H1 (cell line): ENCODE measurements at regions not wholly inside any gene's neighbourhood (a gene's known extent, or its start where the extent isn't known, plus 50 kb on each side); places are given as distances from the start of the nearest gene placed in this dataset.

ENCODE experiments used
- CTCF ChIA-PET: fragments of 300-600 bp; sonication (Branson Sonifier 250); formaldehyde crosslinking; loops from one replicate; lab custom pipeline; 2021; ENCODE audit not compliant: partially characterized antibody; lab: Charles Lee
- POLR2A ChIA-PET: fragments of 300-600 bp; sonication (Branson Sonifier 250); formaldehyde crosslinking; loops from one replicate; lab custom pipeline; 2021; ENCODE audit warnings: inconsistent platforms; ENCODE audit not compliant: partially characterized antibody; lab: Charles Lee
- DNase-seq, 2 experiments: peaks; one replicate each; pipeline versions ENCODE4 v3.0.0 to v3.0.0-alpha.2; 2010 to 2022; ENCODE audit warnings: low spot score in 2 of 2, low read depth in 1 of 2, mixed read lengths in 1 of 2
- FAIRE-seq: peaks from 2 replicates; lab custom pipeline; 2011; peaks lifted over from hg19 to GRCh38; lab: Jason Lieb, UNC
- H2AFZ ChIP-seq: 2 replicates; pipeline ENCODE4 v1.8.1; 2012; ENCODE audit warnings: low read length, inconsistent platforms
- H2AK5ac ChIP-seq: 2 replicates; pipeline ENCODE4 v1.6.1; 2013; ENCODE audit warnings: low read depth, low read length
- H2BK120ac ChIP-seq: replicated peaks from 2 replicates; pipeline ENCODE3; 2013; ENCODE audit warnings: low read depth, low read length, inconsistent platforms
- H2BK12ac ChIP-seq: 2 replicates; pipeline ENCODE4 v1.6.1; 2013; ENCODE audit warnings: low read depth, low read length
- H2BK15ac ChIP-seq: 2 replicates; pipeline ENCODE4 v1.6.1; 2013; ENCODE audit warnings: low read length
- H2BK20ac ChIP-seq: 2 replicates; pipeline ENCODE4 v1.6.1; 2013; ENCODE audit warnings: low read length
- H2BK5ac ChIP-seq: 2 replicates; pipeline ENCODE4 v1.6.1; 2013; ENCODE audit warnings: low read depth, low read length
- H3K14ac ChIP-seq: 2 replicates; pipeline ENCODE4 v1.6.1; 2013; ENCODE audit warnings: inconsistent platforms; ENCODE audit not compliant: insufficient read length
- H3K18ac ChIP-seq: 2 replicates; pipeline ENCODE4 v1.6.1; 2013; ENCODE audit warnings: low read length; ENCODE audit errors: extremely low read depth
- H3K23ac ChIP-seq: 2 replicates; pipeline ENCODE4 v1.6.1; 2013; ENCODE audit warnings: inconsistent platforms; ENCODE audit not compliant: insufficient read length
- H3K23me2 ChIP-seq: 2 replicates; pipeline ENCODE4 v1.6.1; 2013; ENCODE audit warnings: low read depth, low read length
- H3K27ac ChIP-seq: 2 replicates; pipeline ENCODE4 v1.6.1; 2011; ENCODE audit warnings: low read depth, low read length, inconsistent platforms
- H3K27me3 ChIP-seq, 4 experiments: replicated peaks in 1 of 4; 1 replicate in 1 of 4; 2 replicates in 3 of 4; pipeline versions ENCODE4 v1.6.1 to v1.8.1; 2011 to 2013; ENCODE audit warnings: low read length in 3 of 4, mild to moderate bottlenecking in 3 of 4, inconsistent platforms in 2 of 4, mixed read lengths in 2 of 4, moderate library complexity in 1 of 4; ENCODE audit not compliant: control insufficient read depth in 3 of 4, insufficient read depth in 3 of 4; ENCODE audit errors: extremely low read depth in 1 of 4
- H3K36me3 ChIP-seq, 4 experiments: 2 replicates each; pipeline versions ENCODE4 v1.6.1 to v1.8.1; 2011 to 2013; ENCODE audit warnings: mild to moderate bottlenecking in 4 of 4, low read length in 3 of 4, moderate library complexity in 2 of 4, control low read depth in 1 of 4, inconsistent platforms in 1 of 4; ENCODE audit not compliant: insufficient read depth in 4 of 4, control insufficient read depth in 2 of 4
- H3K4ac ChIP-seq: replicated peaks from 2 replicates; pipeline ENCODE3; 2013; ENCODE audit warnings: low read length, low read depth, mixed read lengths, inconsistent platforms; ENCODE audit not compliant: insufficient read length
- H3K4me1 ChIP-seq, 4 experiments: replicated peaks in 1 of 4; 1 replicate in 1 of 4; 2 replicates in 3 of 4; pipeline versions ENCODE4 v1.6.1 to v1.8.1; 2011 to 2013; ENCODE audit warnings: low read length in 3 of 4, inconsistent platforms in 2 of 4, mixed read lengths in 1 of 4; ENCODE audit not compliant: insufficient read depth in 4 of 4, control insufficient read depth in 3 of 4
- H3K4me2 ChIP-seq, 2 experiments: 2 replicates each; pipeline versions ENCODE4 v1.6.1 to v1.8.1; 2011 to 2013; ENCODE audit warnings: low read depth in 2 of 2, low read length in 2 of 2, control low read depth in 1 of 2, inconsistent platforms in 1 of 2, mild to moderate bottlenecking in 1 of 2; ENCODE audit not compliant: insufficient read depth in 1 of 2
- H3K4me3 ChIP-seq, 4 experiments: fragments of 200-600, 300-600 bp in 1 of 4; sonication (generic), shearing (Covaris generic), sonication (Bioruptor Twin) in 1 of 4; 2 replicates each; pipeline versions ENCODE4 v1.5.1 to v1.8.1; 2011 to 2016; ENCODE audit warnings: low read length in 4 of 4, low read depth in 3 of 4, control low read depth in 2 of 4, inconsistent platforms in 2 of 4, mild to moderate bottlenecking in 2 of 4, mixed read lengths in 1 of 4, moderate library complexity in 1 of 4; ENCODE audit not compliant: insufficient read depth in 2 of 4; ENCODE audit errors: extremely low read depth in 1 of 4
- H3K56ac ChIP-seq: replicated peaks from 2 replicates; pipeline ENCODE3; 2013; ENCODE audit warnings: low read depth, mild to moderate bottlenecking, mixed read lengths, low read length, inconsistent platforms; ENCODE audit not compliant: insufficient read length
- H3K79me1 ChIP-seq: 2 replicates; pipeline ENCODE4 v1.6.1; 2013; ENCODE audit warnings: low read depth, low read length, control low read depth
- H3K79me2 ChIP-seq, 2 experiments: 2 replicates each; pipeline versions ENCODE4 v1.6.1 to v1.8.1; 2012 to 2013; ENCODE audit warnings: low read length in 2 of 2, mild to moderate bottlenecking in 2 of 2, inconsistent platforms in 1 of 2; ENCODE audit not compliant: insufficient read depth in 2 of 2, control insufficient read depth in 1 of 2
- H3K9ac ChIP-seq, 4 experiments: replicated peaks in 1 of 4; 1 replicate in 1 of 4; 2 replicates in 3 of 4; pipeline versions ENCODE4 v1.6.1 to v1.8.1; 2011 to 2013; ENCODE audit warnings: low read depth in 3 of 4, low read length in 3 of 4, control low read depth in 2 of 4, mild to moderate bottlenecking in 2 of 4, moderate library complexity in 2 of 4, inconsistent platforms in 1 of 4; ENCODE audit errors: extremely low read depth in 1 of 4
- H3K9me3 ChIP-seq, 2 experiments: 2 replicates each; pipeline versions ENCODE4 v1.6.1 to v1.8.1; 2012 to 2013; ENCODE audit warnings: mild to moderate bottlenecking in 2 of 2, moderate library complexity in 2 of 2, control low read depth in 1 of 2, inconsistent platforms in 1 of 2, low read depth in 1 of 2, low read length in 1 of 2, mixed read lengths in 1 of 2; ENCODE audit not compliant: insufficient read depth in 2 of 2
- H4K20me1 ChIP-seq, 2 experiments: replicated peaks in 1 of 2; 2 replicates each; pipeline versions ENCODE3 to v1.8.1; 2011 to 2013; ENCODE audit warnings: inconsistent platforms in 2 of 2, low read length in 2 of 2, mild to moderate bottlenecking in 1 of 2; ENCODE audit not compliant: insufficient read depth in 2 of 2, control insufficient read depth in 1 of 2
- H4K5ac ChIP-seq: 2 replicates; pipeline ENCODE4 v1.6.1; 2013; ENCODE audit warnings: low read length, low read depth, mixed read lengths, inconsistent platforms; ENCODE audit not compliant: insufficient read length
- H4K8ac ChIP-seq: 2 replicates; pipeline ENCODE4 v1.8.0; 2013; ENCODE audit warnings: mild to moderate bottlenecking, moderate library complexity, low read length, inconsistent platforms; ENCODE audit not compliant: insufficient read depth; ENCODE audit errors: extremely low read depth
- H4K91ac ChIP-seq: replicated peaks from 2 replicates; pipeline ENCODE3; 2013; ENCODE audit warnings: low read length, mixed read lengths, inconsistent platforms; ENCODE audit not compliant: insufficient read length
- ATF3 ChIP-seq: IDR thresholded peaks from 2 replicates; pipeline ENCODE4 v1.6.1; 2011; ENCODE audit warnings: low read depth, mild to moderate bottlenecking, low read length; ENCODE audit not compliant: insufficient read depth
- BACH1 ChIP-seq: IDR thresholded peaks from 2 replicates; pipeline ENCODE4 v1.6.1; 2012; ENCODE audit warnings: low read length, improper control_type of control experiment
- CBX5 ChIP-seq: fragments of 300-800, 300-1000 bp; sonication (generic); IDR thresholded peaks from 2 replicates; pipeline ENCODE4 v1.7.1; 2016; ENCODE audit warnings: antibody characterized with exemption, low read length, low read depth
- FOSL1 ChIP-seq: IDR thresholded peaks from 2 replicates; pipeline ENCODE4 v1.6.1; 2011; ENCODE audit warnings: mild to moderate bottlenecking, low read depth, low read length, moderate library complexity; ENCODE audit not compliant: insufficient read depth
- GABPA ChIP-seq: IDR thresholded peaks from 2 replicates; pipeline ENCODE4 v1.6.1; 2011; ENCODE audit warnings: mild to moderate bottlenecking, low read length, moderate library complexity, borderline replicate concordance; ENCODE audit not compliant: insufficient read depth
- RNF2 ChIP-seq: fragments of 200-900, 300-1000 bp; sonication (generic); IDR thresholded peaks from 2 replicates; pipeline ENCODE4 v1.7.1; 2016; ENCODE audit warnings: borderline replicate concordance, low read depth, mild to moderate bottlenecking, antibody characterized with exemption, low read length; ENCODE audit not compliant: poor library complexity, severe bottlenecking; ENCODE audit errors: missing control alignments
- SAP30 ChIP-seq: fragments of 300-600 bp; sonication (generic); IDR thresholded peaks from 2 replicates; pipeline ENCODE4 v1.7.1; 2012; ENCODE audit warnings: low read length, moderate library complexity, mild to moderate bottlenecking, inconsistent platforms; ENCODE audit not compliant: insufficient read depth, insufficient replicate concordance
- SIN3A ChIP-seq, 2 experiments: IDR thresholded peaks in 1 of 2; conservative IDR thresholded peaks in 1 of 2; 2 replicates each; pipeline ENCODE4 v1.6.1; 2011 to 2012; ENCODE audit warnings: low read length in 2 of 2, improper control_type of control experiment in 1 of 2, low read depth in 1 of 2, mild to moderate bottlenecking in 1 of 2
- TAF1 ChIP-seq: IDR thresholded peaks from 2 replicates; pipeline ENCODE4 v1.6.1; 2011; ENCODE audit warnings: mild to moderate bottlenecking, low read depth, low read length
- TAF7 ChIP-seq: optimal IDR thresholded peaks from 2 replicates; pipeline ENCODE3; 2011; ENCODE audit warnings: low read depth, mild to moderate bottlenecking, inconsistent platforms, low read length, moderate library complexity, borderline replicate concordance
- WGBS, 2 experiments: shearing (Covaris generic) in 1 of 2; methylation state at CpG; one replicate each; pipeline versions ENCODE4 v1.1.6 to v1.1.7; 2013 to 2015; ENCODE audit warnings: low lambda C conversion rate in 2 of 2, mixed read lengths in 2 of 2, inconsistent platforms in 1 of 2, low coverage in 1 of 2, missing lambda C conversion rate in 1 of 2; ENCODE audit not compliant: insufficient replicate concordance in 2 of 2, insufficient coverage in 1 of 2, insufficient read length in 1 of 2; ENCODE audit errors: extremely low coverage in 1 of 2, missing lambda C conversion rate in 1 of 2; 5-methylcytosine and 5-hydroxymethylcytosine counted together
- TF ChIP-seq, protein P1 (sequence below): IDR thresholded peaks from 2 replicates; pipeline ENCODE4 v1.6.1; 2012; ENCODE audit warnings: inconsistent platforms

DNA sequence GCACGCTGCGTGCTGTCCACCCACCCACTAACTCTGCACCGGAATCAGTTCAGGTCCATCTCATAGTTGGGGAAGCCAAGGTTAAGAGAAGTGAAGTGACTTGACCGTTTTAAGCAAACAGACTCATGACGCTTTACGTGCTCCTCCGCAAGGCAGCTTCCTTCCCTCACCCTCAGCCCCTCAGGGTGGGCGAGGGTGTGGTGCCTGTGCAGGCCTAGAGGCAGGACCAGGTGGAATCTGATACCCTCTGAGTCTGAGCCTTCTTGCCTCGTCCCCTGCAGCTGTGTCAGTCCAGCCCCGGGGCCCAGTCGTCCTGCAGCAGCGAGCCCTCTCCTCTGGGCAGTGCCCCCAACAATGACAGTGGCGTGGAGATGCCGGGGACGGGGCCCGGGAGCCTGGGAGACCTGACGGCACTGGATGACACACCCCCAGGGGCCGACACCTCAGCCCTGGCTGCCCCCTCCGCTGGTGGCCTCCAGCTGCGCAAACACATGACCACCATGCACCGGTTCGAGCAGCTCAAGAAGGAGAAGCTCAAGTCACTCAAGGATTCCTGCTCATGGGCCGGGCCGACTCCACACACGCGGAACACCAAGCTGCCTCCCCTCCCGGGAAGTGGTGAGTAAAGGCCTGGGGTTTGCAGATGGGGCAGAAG lies 250.5 kb downstream of the GLI2 start:
- Histone ChIP-seq H3K18ac (no peak overlapping the region), H2BK120ac (no peak overlapping the region), H3K14ac (no peak overlapping the region), H3K9ac (no peak overlapping the region), H2AFZ (no peak overlapping the region), H3K4me1 (peaks cover 0 to 2% (median 0%) of the 10 kb centered on the region in 4 experiments; a peak in 1 of 7 replicates), H3K79me1 (peaks cover 3% of the 10 kb centered on the region; the same call in 1 of the 2 replicates), H3K27me3 (no peaks in the 10 kb centered on the region), H3K79me2 (no peaks in the 10 kb centered on the region), H3K27ac (no peak overlapping the region), H3K56ac (no peak overlapping the region), H2AK5ac (no peak overlapping the region), H3K4me2 (no peak overlapping the region), H4K91ac (no peak overlapping the region), H4K5ac (no peak overlapping the region), H2BK20ac (no peak overlapping the region), H2BK15ac (no peak overlapping the region), H2BK5ac (no peak overlapping the region), H3K36me3 (peaks cover 18 to 78% (median 58%) of the 10 kb centered on the region in 4 experiments; a peak in 7 of 8 replicates), H2BK12ac (no peak overlapping the region), H4K8ac (no peak overlapping the region), H3K23ac (no peak overlapping the region), H3K23me2 (no peaks in the 10 kb centered on the region), H3K4me3 (no peak overlapping the region), H3K4ac (no peak overlapping the region), H4K20me1 (peaks cover 8 to 10% of the 10 kb centered on the region in 2 experiments), H3K9me3 (no peaks in the 10 kb centered on the region)
- WGBS, 2 experiments: 91% methylated on average over 27 of the region's 27 CpGs; no CpG with 5 or more reads in 1 of the 2 experiments
- CTCF ChIA-PET: no interaction called here
- POLR2A ChIA-PET: no interaction called here
- FAIRE-seq (no peak), DNase-seq (no peak)
- TF ChIP-seq SAP30: no peak
- TF ChIP-seq CBX5: no peak
- no peak for TF ChIP-seq BACH1
- TF ChIP-seq RNF2: no peak
- no peak for TF ChIP-seq TAF1
- no peak for TF ChIP-seq ATF3
- no peak for TF ChIP-seq FOSL1
- no peak for TF ChIP-seq GABPA
- TF ChIP-seq SIN3A (conservative IDR thresholded peaks at IDR 0.05 in 1 of 2, IDR thresholded peaks at IDR 0.05 in 1 of 2; ENCODE audit: low read depth in 1 of 2, low read length in 2 of 2): no peak
- no peak for TF ChIP-seq TAF7
- TF ChIP-seq, protein P1, sequence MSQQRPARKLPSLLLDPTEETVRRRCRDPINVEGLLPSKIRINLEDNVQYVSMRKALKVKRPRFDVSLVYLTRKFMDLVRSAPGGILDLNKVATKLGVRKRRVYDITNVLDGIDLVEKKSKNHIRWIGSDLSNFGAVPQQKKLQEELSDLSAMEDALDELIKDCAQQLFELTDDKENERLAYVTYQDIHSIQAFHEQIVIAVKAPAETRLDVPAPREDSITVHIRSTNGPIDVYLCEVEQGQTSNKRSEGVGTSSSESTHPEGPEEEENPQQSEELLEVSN: no peak
